C4-2B (cell line): ENCODE measurements at regions not wholly inside any gene's neighbourhood (a gene's known extent, or its start where the extent isn't known, plus 50 kb on each side); places are given as distances from the start of the nearest gene placed in this dataset.
"Not testable (repeated sequence)": the region's sequence is repeated elsewhere in the genome, so short reads cannot be mapped to it uniquely, and the experiment has no call there.

Experiments used
- H3K27ac ChIP-seq: fragments of 450-650 bp; 2 replicates; pipeline ENCODE4 v1.5.1; 2017
- ZFX ChIP-seq: fragments of 450-650 bp; IDR thresholded peaks from 2 replicates; pipeline ENCODE4 v1.6.1; 2017
- TF ChIP-seq, protein P1 (sequence below): fragments of 450-650 bp; conservative IDR thresholded peaks from 2 replicates; pipeline ENCODE4 v1.5.1; 2017; ENCODE audit warnings: mild to moderate bottlenecking

DNA sequence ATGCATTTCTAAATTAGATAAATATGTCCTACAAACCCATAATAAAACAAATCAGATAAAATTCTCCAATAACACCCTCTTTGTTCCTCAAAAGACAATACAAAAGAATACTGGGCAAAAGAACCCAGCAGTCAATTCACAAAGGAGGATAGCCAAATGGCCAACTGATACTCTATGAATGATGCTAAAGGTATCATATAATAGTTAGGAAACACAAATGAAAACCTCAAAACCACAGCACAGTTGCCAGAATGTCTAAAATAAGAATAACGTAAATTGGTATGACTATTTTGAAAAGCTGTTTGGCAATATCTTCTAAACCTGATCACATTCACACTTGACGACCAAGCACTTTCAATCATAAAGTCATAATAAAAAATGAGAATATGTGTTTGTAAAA, 315.4 kb downstream of the CDH7 start:
- no peak for TF ChIP-seq ZFX
- TF ChIP-seq, protein P1, sequence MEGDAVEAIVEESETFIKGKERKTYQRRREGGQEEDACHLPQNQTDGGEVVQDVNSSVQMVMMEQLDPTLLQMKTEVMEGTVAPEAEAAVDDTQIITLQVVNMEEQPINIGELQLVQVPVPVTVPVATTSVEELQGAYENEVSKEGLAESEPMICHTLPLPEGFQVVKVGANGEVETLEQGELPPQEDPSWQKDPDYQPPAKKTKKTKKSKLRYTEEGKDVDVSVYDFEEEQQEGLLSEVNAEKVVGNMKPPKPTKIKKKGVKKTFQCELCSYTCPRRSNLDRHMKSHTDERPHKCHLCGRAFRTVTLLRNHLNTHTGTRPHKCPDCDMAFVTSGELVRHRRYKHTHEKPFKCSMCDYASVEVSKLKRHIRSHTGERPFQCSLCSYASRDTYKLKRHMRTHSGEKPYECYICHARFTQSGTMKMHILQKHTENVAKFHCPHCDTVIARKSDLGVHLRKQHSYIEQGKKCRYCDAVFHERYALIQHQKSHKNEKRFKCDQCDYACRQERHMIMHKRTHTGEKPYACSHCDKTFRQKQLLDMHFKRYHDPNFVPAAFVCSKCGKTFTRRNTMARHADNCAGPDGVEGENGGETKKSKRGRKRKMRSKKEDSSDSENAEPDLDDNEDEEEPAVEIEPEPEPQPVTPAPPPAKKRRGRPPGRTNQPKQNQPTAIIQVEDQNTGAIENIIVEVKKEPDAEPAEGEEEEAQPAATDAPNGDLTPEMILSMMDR = no peak

DNA sequence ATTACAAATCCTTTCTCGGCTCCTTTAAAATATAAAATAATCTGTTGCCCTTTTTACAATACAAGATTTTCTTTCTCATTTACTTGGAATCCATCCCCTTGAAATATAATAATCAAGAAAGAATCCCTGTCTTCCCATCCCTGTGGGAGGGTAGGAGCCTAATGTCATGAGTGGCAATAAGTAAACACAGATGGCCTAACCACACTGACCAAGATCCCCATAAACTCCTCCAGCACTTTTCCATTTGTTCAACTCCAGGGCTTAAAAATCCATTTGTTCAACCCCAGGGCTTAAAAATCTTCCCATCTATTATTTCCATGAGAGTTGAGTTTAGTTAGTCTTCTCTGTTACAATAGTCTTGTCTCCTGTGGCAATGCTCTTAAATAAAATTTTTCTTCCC, 297.6 kb downstream of the CDH7 start:
- TF ChIP-seq ZFX = no peak
- TF ChIP-seq, protein P1 = no peak
- no peak overlapping the region for H3K27ac ChIP-seq

More for the DNA sequence above, 315.4 kb downstream of the CDH7 start:
- H3K27ac ChIP-seq = no peak overlapping the region

DNA sequence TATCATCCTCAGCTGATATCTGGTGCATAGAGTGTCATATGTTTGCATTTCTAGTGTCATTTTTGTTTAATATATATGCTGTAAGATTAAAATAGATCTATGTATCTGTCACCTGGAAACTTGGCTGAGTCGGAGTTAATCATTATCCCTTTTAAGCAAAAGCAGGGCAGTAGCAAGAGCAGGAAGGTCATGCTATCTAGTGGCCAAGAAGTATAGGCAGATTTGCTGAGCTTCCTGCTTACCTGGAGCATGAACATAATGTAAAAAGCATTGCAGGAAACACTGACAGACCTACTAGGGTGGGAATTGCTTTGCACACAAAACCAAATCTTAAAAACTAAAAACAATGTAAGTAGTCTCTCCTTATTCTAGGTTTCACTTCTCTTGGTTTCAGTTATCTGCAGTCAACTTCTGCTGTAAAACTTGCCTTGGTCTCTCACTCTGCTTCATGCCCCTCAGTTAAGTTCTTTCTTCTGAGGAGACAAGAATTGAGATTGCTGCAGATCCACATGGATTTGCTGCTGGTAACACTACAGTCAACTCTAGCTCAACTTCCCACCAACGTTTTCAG, 295.3 kb downstream of the CDH7 start:
- TF ChIP-seq, protein P1 = no peak
- TF ChIP-seq ZFX = no peak
- no peak overlapping the region for H3K27ac ChIP-seq

DNA sequence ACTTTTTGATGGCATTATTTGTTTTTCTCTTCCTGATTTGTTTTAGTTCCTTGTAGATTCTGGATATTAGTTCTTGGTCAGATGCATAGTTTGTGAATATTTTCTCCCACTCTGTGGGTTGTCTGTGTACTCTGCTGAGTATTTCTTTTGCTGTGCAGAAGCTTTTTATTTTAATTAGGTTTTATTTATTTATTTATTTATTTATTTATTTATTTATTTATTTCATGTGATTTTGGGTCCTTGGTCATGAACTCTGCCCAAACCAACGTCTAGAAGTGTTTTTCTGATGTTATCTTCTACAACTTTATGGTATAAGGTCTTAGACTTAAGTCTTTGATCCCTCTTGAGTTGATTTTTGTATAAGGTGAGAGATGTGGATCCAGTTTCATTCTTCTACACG, 292.2 kb downstream of the CDH7 start:
- TF ChIP-seq ZFX = no peak
- TF ChIP-seq, protein P1 = no peak
- no peak overlapping the region for H3K27ac ChIP-seq

DNA sequence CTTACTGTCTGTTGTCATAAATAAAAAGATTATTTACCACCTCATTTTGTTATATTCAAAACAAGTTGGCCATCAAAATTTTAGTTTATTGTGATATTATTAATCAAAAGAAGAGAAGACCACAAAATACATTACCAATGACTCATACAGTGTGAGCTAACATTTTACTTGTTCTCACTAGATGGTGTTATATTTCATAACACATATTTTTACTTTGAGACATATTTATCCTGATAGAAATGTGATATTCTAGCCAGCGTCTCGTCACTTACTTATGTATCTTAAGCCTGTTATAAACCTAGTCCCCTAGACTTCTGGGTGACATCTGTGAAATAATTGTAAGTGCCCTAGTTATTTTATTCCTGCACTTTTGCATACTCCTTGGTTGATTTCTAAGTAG, 263.2 kb downstream of the CDH7 start:
- no peak overlapping the region for H3K27ac ChIP-seq
- no peak for TF ChIP-seq ZFX
- TF ChIP-seq, protein P1 = no peak

DNA sequence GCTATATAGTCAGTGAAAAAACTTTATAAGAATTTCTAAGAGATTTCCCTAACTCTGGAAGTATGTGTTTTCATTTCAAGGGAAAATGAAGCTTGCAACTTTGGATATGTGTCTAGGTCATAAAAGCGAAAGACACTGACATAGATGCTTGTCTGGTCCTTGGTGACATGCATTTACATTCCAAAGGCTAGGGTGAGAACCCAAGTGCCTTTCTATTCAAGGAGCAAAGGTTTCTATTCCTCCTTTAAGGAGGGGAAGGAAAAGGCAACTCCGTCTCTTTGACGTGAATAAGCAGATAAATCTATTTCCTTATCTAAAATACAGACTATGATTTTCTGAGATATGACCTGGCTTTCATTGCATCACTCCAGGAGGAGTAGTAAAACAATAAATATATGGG, 261.1 kb downstream of the CDH7 start:
- TF ChIP-seq, protein P1 = no peak
- TF ChIP-seq ZFX = no peak
- no peak overlapping the region for H3K27ac ChIP-seq

DNA sequence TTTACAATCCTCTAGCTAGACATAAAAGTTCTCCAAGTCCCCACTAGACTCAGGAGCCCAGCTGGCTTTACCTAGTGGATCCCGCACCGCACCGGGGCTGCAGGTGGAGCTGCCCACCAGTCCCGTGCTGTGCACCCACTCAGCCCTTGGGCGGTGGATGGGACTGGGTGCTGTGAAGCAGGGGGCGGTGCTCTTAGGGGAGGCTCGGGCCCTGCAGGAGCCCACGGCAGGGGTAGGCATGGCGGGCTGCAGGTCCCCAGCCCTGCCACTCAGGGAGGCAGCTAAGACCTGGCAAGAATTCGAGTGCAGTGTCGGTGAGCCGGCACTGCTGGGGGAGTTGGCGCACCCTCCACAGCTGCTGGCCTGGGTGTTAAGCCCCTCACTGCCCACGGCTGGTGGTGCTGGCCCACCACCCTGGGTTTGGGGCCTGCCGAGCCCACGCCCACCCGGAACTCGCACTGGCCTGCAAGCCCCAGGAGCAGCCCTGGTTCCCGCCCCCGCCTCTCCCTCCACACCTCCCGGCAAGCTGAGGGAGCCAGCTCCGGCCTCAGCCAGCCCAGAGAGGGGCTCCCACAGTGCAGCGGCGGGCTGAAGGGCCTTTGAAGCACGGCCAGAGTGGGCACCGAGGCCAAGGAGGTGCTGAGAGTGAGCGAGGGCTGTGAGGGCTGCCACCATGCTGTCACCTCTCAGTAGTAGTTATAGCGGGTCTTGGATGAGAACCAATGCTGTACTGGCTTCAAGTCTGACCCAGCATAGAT, 255.2 kb downstream of the CDH7 start:
- H3K27ac ChIP-seq = no peak overlapping the region
- TF ChIP-seq, protein P1 = no peak
- no peak for TF ChIP-seq ZFX

DNA sequence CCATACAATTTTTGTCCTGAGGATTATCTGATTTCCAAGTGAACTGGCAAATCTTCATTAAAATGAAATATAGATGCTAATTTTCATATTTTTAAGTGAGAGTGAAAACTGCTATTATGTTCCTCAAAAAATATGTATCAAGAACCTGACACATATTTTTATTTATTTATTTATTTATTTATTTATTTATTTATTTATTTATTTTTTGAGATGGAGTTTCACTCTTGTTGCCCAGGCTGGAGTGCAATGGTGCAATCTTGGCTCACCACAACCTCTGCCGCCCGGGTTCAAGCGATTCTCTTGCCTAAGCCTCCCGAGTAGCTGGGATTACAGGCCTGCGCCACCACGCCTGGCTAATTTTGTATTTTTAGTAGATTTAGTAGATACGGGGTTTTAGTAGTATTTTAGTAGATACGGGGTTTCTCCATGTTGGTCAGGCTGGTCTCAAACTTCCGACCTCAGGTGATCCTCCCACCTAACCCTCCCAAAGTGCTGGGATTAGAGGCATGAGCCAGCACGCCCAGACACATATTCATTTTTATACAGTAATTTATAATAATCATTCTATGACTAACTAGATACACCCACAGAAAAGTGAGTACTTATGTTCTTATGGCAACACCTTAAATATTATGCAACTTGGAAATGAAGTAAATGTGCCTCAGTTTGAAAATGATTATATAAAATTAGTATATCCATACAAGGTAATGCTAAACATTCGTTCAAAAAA, 248.3 kb downstream of the CDH7 start:
- not testable (repeated sequence) for H3K27ac ChIP-seq
